IMR-90 (cell line): ENCODE measurements at regions not wholly inside any gene's neighbourhood (a gene's known extent, or its start where the extent isn't known, plus 50 kb on each side); places are given as distances from the start of the nearest gene placed in this dataset.

Experiments
- ATAC-seq: fragments of 200-7000 bp; cut with Tn5 transposase; 2 replicates; pipeline ENCODE4 v1.9.1; 2020; ENCODE audit warnings: low read depth, mild to moderate bottlenecking, moderate library complexity
- BruUV-seq: library from RNA; stranded (reverse); fragments of 400-500 nt; replicated peaks from 2 replicates; lab custom pipeline; 2021; lab: Mats Ljungman, UMichigan
- CTCF ChIA-PET: fragments of 300-600 bp; formaldehyde crosslinking; extraction: SDS; loops from one replicate; lab custom pipeline; 2021; ENCODE audit warnings: antibody characterized with exemption; lab: Yijun Ruan, JAX
- POLR2A ChIA-PET: fragments of 300-600 bp; sonication (Branson Sonifier 250); formaldehyde crosslinking; loops from one replicate; lab custom pipeline; 2022; ENCODE audit warnings: antibody characterized with exemption; ENCODE audit not compliant: unreplicated experiment; lab: Charles Lee
- DNase-seq: peaks from one replicate; pipeline ENCODE4 v3.0.0; 2013
- H2AFZ ChIP-seq: replicated peaks from 2 replicates; pipeline ENCODE3; 2013; ENCODE audit warnings: low read length, mild to moderate bottlenecking; ENCODE audit not compliant: poor library complexity
- H2AK5ac ChIP-seq: 2 replicates; pipeline ENCODE4 v1.6.1; 2013; ENCODE audit warnings: low read depth, low read length, inconsistent platforms
- H2AK9ac ChIP-seq: replicated peaks from 2 replicates; pipeline ENCODE3; 2013; ENCODE audit warnings: mild to moderate bottlenecking, low read depth, low read length, moderate library complexity; ENCODE audit not compliant: poor library complexity
- H2BK120ac ChIP-seq: 2 replicates; pipeline ENCODE4 v1.6.1; 2013; ENCODE audit warnings: low read depth, low read length, inconsistent platforms
- H2BK15ac ChIP-seq: 3 replicates; pipeline ENCODE4 v1.6.1; 2013; ENCODE audit warnings: low read depth, low read length, inconsistent platforms
- H2BK20ac ChIP-seq: 2 replicates; pipeline ENCODE4 v1.6.1; 2013; ENCODE audit warnings: low read depth, mild to moderate bottlenecking, inconsistent platforms, low read length, moderate library complexity
- H2BK5ac ChIP-seq: 2 replicates; pipeline ENCODE4 v1.6.1; 2013; ENCODE audit warnings: mild to moderate bottlenecking, low read depth, low read length, inconsistent platforms; ENCODE audit not compliant: poor library complexity, severe bottlenecking
- H3K14ac ChIP-seq: replicated peaks from 2 replicates; pipeline ENCODE4 v1.6.1; 2013; ENCODE audit warnings: low read depth, low read length, inconsistent platforms
- H3K18ac ChIP-seq: 2 replicates; pipeline ENCODE4 v1.6.1; 2013; ENCODE audit warnings: low read depth, low read length, control low read depth
- H3K23ac ChIP-seq: 2 replicates; pipeline ENCODE4 v1.6.1; 2013; ENCODE audit warnings: low read depth, low read length, inconsistent platforms
- H3K27ac ChIP-seq: 2 replicates; pipeline ENCODE4 v1.5.1; 2013; ENCODE audit warnings: mild to moderate bottlenecking, control low read depth, low read length; ENCODE audit not compliant: insufficient read depth
- H3K27me3 ChIP-seq: 2 replicates; pipeline ENCODE4 v1.6.1; 2013; ENCODE audit warnings: low read length; ENCODE audit not compliant: control insufficient read depth, insufficient read depth
- H3K36me3 ChIP-seq: 2 replicates; pipeline ENCODE4 v1.6.1; 2013; ENCODE audit warnings: low read length, mixed read lengths; ENCODE audit not compliant: control insufficient read depth, insufficient read depth
- H3K4ac ChIP-seq: 2 replicates; pipeline ENCODE4 v1.6.1; 2013; ENCODE audit warnings: low read depth, low read length, inconsistent platforms
- H3K4me1 ChIP-seq: 2 replicates; pipeline ENCODE4 v1.6.1; 2013; ENCODE audit warnings: low read length, mixed read lengths; ENCODE audit not compliant: control insufficient read depth, insufficient read depth
- H3K4me2 ChIP-seq: 2 replicates; pipeline ENCODE4 v1.6.1; 2013; ENCODE audit warnings: low read depth, mild to moderate bottlenecking, control low read depth, low read length, moderate library complexity
- H3K4me3 ChIP-seq: 2 replicates; pipeline ENCODE4 v1.5.1; 2013; ENCODE audit warnings: low read depth, mild to moderate bottlenecking, control low read depth, low read length, moderate library complexity; ENCODE audit not compliant: insufficient read depth
- H3K56ac ChIP-seq: 2 replicates; pipeline ENCODE4 v1.6.1; 2013; ENCODE audit warnings: low read length, inconsistent platforms; ENCODE audit not compliant: insufficient read depth; ENCODE audit errors: extremely low read depth
- H3K79me1 ChIP-seq, 2 experiments: 2 replicates each; pipeline ENCODE4 v1.6.1; 2013; ENCODE audit warnings: low read length in 2 of 2, inconsistent platforms in 1 of 2, low read depth in 1 of 2
- H3K9ac ChIP-seq: 2 replicates; pipeline ENCODE4 v1.6.1; 2013; ENCODE audit warnings: low read depth, low read length, control low read depth
- H3K9me1 ChIP-seq: 2 replicates; pipeline ENCODE4 v1.6.1; 2013; ENCODE audit warnings: low read length, inconsistent platforms; ENCODE audit not compliant: insufficient read depth
- H3K9me3 ChIP-seq: 2 replicates; pipeline ENCODE4 v1.6.1; 2013; ENCODE audit warnings: low read length; ENCODE audit not compliant: control insufficient read depth, insufficient read depth
- H4K20me1 ChIP-seq: 2 replicates; pipeline ENCODE4 v1.6.1; 2013; ENCODE audit warnings: low read length, inconsistent platforms; ENCODE audit not compliant: insufficient read depth
- H4K5ac ChIP-seq: 2 replicates; pipeline ENCODE4 v1.6.1; 2013; ENCODE audit warnings: mild to moderate bottlenecking, low read depth, low read length, control low read depth
- H4K8ac ChIP-seq, 2 experiments: 2 replicates each; pipeline ENCODE4 v1.6.1; 2013; ENCODE audit warnings: low read depth in 2 of 2, low read length in 2 of 2, control low read depth in 1 of 2, inconsistent platforms in 1 of 2
- H4K91ac ChIP-seq: 2 replicates; pipeline ENCODE4 v1.6.1; 2013; ENCODE audit warnings: low read depth, low read length, inconsistent platforms; ENCODE audit not compliant: insufficient read depth
- FOS ChIP-seq: fragments of 150-350 bp; IDR thresholded peaks from 2 replicates; pipeline ENCODE4 v1.6.1; 2016; ENCODE audit warnings: low read depth, low read length
- RAD21 ChIP-seq: IDR thresholded peaks from 2 replicates; pipeline ENCODE4 v1.6.1; 2012; ENCODE audit warnings: low read length, improper control_type of control experiment
- USF2 ChIP-seq: fragments of 150-350 bp; IDR thresholded peaks from 2 replicates; pipeline ENCODE4 v1.6.1; 2017; ENCODE audit warnings: mild to moderate bottlenecking, antibody characterized with exemption, low read length, low read depth
- WGBS, 2 experiments: methylation state at CpG; one replicate each; pipeline versions ENCODE4 v1.1.5 to v1.1.7; 2013; ENCODE audit warnings: missing lambda C conversion rate in 2 of 2; ENCODE audit not compliant: insufficient read length in 1 of 2; ENCODE audit errors: extremely low coverage in 2 of 2; 5-methylcytosine and 5-hydroxymethylcytosine counted together
- dilution Hi-C: fragments of 300-500 bp; cut with HindIII; formaldehyde crosslinking; loops from one replicate; pipeline ENCODE4 v1.14.3; 2018; ENCODE audit warnings: low sequenced_read_pairs; ENCODE audit not compliant: unreplicated experiment
- in situ Hi-C: fragments of 300-500 bp; cut with MboI; formaldehyde crosslinking; loops from 3 replicates; pipeline ENCODE4 v1.14.3; 2019; ENCODE audit warnings: low sequenced_read_pairs, inconsistent platforms, mixed read lengths
- intact Hi-C: fragments of 100-400 bp; cut with micrococcal nuclease; formaldehyde crosslinking; loops from 2 replicates; pipeline ENCODE4 v1.10.0; 2022

- Histone ChIP-seq H3K9ac (no peak overlapping the region), H2BK20ac (no peak overlapping the region), H2BK5ac (no peak overlapping the region), H3K4me3 (no peak overlapping the region), H2AK5ac (no peak overlapping the region), H3K4me2 (no peak overlapping the region), H4K8ac (no peak overlapping the region), H4K91ac (no peak overlapping the region), H3K18ac (no peak overlapping the region), H3K27me3 (no peaks in the 10 kb centered on the region), H2AFZ (no peak overlapping the region), H2AK9ac (no peak overlapping the region), H4K5ac (no peak overlapping the region), H3K23ac (no peak overlapping the region), H3K9me1 (no peaks in the 10 kb centered on the region), H3K79me1 (no peaks in the 10 kb centered on the region), H3K4me1 (no peaks in the 10 kb centered on the region), H3K4ac (no peak overlapping the region), H3K56ac (no peak overlapping the region), H3K9me3 (peaks cover 8% of the 10 kb centered on the region; the same call in 1 of the 2 replicates), H4K20me1 (no peaks in the 10 kb centered on the region), H3K14ac (no peak overlapping the region), H3K36me3 (no peaks in the 10 kb centered on the region), H3K27ac (no peak overlapping the region), H2BK15ac (no peak overlapping the region), H2BK120ac (no peak overlapping the region)
- no TSS peak for BruUV-seq
- ATAC-seq: no peak
- ChIA-PET POLR2A (no interaction called here), CTCF (no interaction called here)
- dilution Hi-C loops: no loop called here
- intact Hi-C loops: no loop called here
- in situ Hi-C loops: no loop called here
- WGBS, 2 experiments: no CpG with 5 or more reads among the region's 4 CpGs
- no peak for DNase-seq
- TF ChIP-seq USF2 (no peak), RAD21 (no peak), FOS (no peak)
Observed at GRCh38 chr7:37527109-37527508, 78.4 kb upstream of the ELMO1 start.
